ENCODE measurements at regions not wholly inside any gene's neighbourhood (a gene's known extent, or its start where the extent isn't known, plus 50 kb on each side); places are given as distances from the start of the nearest gene placed in this dataset.

- TF ChIP-seq EZH2phosphoT487 (IDR thresholded peaks at IDR 0.05; ENCODE audit: borderline replicate concordance, low read depth, low read length) (no peak), CTCF (conservative IDR thresholded peaks at IDR 0.05; ENCODE audit: low read length) (no peak)
Measured at GRCh38 chr1:221576268-221576667, 165.6 kb downstream of the DUSP10 start.
